B cell (primary cell): ENCODE measurements at regions not wholly inside any gene's neighbourhood (a gene's known extent, or its start where the extent isn't known, plus 50 kb on each side); places are given as distances from the start of the nearest gene placed in this dataset.

Source experiments
- CTCF ChIP-seq: fragments of 200-600 bp; IDR thresholded peaks from one replicate; pipeline ENCODE4 v1.8.0; 2022; ENCODE audit warnings: antibody characterized with exemption, mild to moderate bottlenecking
- EZH2 ChIP-seq: IDR thresholded peaks from 2 replicates; pipeline ENCODE4 v1.6.1; 2012; ENCODE audit warnings: borderline replicate concordance, low read depth, mild to moderate bottlenecking, moderate library complexity, low read length; ENCODE audit not compliant: insufficient read depth, poor library complexity, severe bottlenecking

- TF ChIP-seq CTCF, result no peak
- TF ChIP-seq EZH2, result no peak
Observed at GRCh38 chr12:13740149-13740545, 241.3 kb downstream of the GRIN2B start.
